ENCODE measurements at regions not wholly inside any gene's neighbourhood (a gene's known extent, or its start where the extent isn't known, plus 50 kb on each side); places are given as distances from the start of the nearest gene placed in this dataset.

DNA sequence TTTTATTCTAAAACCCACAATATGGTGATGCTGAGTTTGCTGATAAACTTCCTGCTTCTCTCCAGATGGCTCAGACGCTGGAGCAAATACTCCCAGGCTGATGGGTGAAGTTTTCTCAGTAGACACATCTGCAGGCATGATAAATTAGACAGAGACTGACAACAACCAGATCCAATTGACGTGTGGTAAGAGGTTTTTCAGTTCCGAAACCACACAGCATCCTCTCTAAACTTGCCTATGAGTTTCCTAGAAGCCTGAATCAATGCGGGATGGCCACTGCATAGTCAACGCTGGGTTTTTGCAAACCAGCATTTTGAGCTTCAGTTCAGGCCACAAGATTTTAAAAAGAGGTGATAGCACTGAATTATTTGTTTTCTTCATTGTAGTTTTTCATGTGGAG lies 360.3 kb upstream of the ARRDC4 start:
- no peak for DNase-seq (ENCODE audit: low read depth in 2 of 2)

DNA sequence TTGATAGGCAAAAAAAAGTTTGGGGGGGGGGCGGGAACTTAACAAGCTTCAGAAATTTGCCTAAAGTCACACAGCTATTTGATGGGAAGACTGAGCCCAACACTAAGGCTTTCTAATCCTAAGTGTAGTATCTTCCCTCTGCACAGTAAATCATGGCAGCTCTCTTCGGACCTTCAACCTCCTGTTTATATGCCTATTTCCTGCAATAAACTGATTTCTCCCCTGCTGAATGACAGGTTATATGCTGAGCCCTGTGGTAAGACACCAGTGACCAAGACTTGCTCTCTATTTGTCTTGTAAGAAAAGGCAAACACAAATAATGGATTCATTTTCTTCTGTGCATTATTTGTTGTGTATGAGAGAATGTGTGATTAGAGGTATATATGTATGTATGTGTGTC lies 355.8 kb upstream of the ARRDC4 start:
- no peak for DNase-seq (ENCODE audit: low read depth in 2 of 2)

DNA sequence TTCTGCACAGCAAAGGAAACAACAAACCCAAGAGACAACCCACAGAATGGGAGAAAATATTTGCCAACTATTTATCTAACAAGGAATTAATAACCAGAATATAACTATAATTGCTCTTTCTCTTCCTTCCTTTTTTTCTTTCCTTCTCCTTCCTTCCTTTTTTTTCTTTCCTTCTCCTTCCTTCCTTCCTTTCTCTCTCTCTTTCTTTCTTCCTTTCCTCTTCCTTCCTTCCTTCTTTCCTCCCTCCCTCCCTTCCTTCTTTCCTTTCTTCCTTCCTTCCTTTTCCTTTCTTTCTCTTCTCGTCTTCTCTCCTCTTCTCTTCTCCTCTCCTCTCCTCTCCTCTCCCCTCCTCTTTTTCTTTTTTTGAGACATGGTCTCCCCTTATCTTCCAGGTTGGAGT lies 345.4 kb upstream of the ARRDC4 start:
- DNase-seq (ENCODE audit: low read depth in 2 of 2): no peak

DNA sequence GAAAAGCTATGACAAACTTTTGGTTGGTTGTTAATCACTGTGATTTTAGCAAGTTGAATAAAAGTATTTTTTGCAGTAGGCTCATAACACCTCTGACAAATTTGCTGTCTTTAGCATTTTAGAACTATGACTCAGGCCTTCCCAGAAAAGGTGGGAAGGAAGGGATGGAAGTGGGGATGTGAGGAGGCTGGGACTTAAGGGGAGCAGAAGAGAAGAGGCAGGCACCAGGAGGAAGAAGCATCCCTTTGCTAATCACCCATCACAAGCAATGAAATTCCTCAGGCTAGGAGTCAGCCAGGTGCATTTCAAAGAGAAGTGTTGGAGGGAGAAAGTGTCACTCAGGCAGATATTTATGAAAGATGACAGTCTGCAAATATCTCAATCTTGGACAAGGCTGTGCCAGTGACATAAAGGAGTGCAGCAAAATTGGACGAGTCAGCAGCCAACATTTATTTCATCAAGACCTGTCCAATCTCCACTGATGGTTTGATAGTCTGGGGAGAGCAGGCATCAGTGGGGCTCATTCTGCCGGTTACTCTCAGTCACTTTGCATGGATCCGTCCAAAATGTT lies 337.3 kb upstream of the ARRDC4 start:
- DNase-seq (ENCODE audit: low read depth in 2 of 2): no peak

DNA sequence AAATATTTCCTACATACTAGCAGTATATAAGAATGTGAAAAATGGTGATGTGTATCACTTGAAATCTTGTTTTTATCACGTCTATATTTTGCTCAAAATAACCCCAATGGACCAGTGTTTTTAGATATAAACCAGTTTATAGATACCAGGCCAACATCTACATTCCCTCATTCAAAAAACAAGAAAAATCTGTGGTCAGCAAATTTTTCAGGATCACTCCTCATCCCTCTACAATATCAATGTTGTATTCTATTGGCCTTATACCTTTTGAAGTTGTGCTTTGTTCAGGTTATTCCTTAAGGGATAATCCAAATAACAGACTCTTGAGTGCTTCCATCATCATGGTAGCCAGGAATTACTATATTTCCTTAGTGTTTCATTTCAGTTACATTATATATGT lies 332.9 kb upstream of the ARRDC4 start:
- DNase-seq (ENCODE audit: low read depth in 2 of 2): no peak

DNA sequence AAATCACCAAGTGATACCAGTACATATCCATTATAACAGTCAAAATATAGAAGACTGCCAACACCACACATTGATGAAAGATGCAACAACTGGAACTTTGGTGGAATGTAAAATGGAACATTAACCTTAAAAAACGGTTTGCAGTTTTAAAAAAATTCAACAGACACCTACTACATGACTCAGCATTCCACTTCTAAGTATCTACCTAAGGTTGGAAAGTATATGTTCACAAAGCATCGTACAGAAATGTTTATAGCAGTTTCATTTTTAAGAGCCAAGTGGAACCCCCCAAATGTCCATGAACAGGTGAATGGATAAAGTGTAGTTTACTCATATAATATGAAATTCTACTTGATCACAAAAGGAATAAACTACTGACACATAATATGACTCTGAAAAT lies 314.7 kb upstream of the ARRDC4 start:
- DNase-seq (ENCODE audit: low read depth in 2 of 2): no peak

DNA sequence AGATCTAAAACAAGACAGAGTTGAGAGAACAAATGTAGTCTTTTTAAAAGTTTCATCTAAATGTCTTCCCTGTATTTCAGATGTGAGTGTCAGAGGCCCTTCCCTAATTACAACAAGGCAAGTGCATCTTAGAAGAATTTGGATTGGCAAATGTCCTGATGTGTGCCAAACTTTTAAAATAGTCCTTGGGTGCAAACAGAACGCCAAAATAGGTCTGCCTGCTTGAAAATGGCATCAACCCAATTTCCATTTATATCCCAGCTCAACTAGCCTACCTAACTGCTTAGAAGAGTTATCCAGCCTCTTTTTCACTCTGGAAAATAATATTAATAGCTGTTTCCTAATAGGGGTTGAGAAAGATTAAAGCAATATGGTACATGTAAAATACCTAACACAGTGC lies 311.8 kb upstream of the ARRDC4 start:
- no peak for DNase-seq (ENCODE audit: low read depth in 2 of 2)

DNA sequence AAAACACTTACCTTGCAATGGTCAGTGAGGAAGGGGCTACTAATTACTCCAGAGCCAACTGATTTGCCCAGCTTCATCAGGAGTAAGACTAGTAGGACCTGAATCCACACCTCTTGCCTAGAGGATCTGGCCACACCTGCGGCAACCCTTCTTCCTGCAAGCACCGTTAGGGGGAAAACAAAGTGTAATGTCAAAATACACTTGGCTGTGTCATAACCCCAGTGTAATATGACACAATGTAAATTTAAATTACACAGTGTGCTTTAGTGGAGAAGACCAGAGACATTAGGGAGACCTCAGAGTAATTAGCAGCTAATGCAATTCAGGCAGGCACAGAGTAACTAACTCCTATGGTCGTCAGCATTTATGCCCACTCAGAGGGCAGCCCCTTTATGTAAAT lies 308.5 kb upstream of the ARRDC4 start:
- DNase-seq (ENCODE audit: low read depth in 2 of 2): no peak

DNA sequence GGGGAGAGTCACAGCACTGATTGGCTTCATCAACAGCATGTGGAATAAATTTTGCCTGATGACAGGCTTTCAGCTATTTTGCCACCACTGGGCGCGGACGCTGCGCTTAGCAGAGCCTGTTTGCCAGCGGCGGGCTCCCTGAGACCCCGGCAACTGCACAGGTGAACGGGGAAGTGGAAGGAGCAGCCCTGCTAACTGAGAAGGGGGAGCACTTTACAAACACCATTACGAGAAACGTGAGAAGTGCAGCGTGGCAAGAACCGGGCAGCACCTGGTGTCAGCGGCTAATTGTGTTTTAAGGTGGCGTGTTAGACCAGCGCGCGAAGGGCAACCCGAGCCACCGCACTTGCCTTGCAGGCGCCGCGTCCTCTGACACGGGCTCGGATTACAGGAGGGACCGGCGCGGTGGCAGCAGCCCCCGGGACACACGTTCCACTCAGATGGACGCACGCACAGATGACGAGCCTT lies 307.8 kb upstream of the ARRDC4 start:
- no peak for DNase-seq (ENCODE audit: low read depth in 2 of 2)

DNA sequence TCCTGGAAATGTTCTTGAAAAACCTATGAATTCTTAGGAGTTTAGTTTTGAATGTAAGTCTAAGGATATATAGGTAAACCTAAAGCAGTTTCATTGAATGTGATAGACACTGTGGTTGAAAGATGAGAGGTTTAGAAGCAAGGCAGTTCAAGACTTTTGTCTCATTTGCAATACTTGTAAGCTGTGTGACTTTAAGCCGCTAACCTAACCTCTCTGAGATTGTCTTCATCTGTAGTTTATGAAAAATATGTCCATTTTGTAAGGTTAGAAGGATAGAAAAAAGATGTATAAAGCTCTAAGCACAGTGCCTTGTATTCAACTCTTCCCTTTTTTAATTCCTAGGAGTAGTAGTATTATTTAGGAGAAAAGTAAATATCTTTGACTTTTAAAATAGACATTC lies 306.6 kb upstream of the ARRDC4 start:
- DNase-seq (ENCODE audit: low read depth in 2 of 2): no peak

DNA sequence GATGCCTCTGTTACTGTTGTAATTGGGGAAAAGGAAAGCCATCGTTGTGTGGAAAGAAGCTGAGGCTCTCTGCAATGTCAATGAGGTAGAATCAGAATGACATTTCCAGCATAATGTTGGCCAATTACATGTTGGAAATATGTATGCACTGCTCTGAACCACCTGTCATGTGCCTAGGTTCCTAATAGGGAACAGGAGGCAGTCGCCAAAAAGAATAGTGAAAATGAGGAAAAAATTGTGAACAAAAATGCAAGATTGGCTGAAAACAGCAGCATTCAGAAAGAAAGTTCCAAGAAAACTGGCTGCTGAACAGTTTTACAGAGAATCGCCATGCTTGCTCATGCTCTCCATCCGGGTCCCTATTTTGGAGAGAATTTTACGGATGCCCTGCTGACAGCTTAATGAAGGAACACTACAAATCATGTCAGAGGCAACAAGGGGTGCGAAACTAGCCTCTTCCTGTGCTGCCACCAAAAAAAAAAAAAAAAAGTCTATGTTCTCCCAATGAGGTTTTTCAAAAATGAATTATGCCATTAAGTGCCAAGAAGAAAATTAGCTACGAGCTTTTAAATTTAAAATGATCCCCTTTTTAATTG lies 305.9 kb upstream of the ARRDC4 start:
- DNase-seq (ENCODE audit: low read depth in 2 of 2): no peak

DNA sequence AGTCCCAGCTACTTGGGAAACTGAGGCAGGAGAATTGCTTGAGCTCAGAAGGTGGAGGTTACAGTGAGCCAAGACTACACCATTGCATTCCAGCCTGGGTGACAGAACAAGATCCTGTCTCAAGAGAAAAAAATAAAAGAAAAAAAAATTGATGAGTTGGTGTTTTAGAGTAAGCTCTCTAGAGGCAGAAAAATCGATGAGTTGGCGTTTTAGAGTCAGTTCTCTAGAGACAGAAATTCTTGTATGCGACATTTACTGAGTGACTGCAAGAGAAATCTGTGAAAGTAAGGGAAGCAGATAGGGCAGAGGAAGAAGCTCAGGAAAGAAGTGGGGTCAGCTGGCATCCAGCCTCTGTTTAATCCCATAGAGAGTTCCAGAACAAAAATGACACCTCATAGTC lies 298.7 kb upstream of the ARRDC4 start:
- no peak for DNase-seq (ENCODE audit: low read depth in 2 of 2)

DNA sequence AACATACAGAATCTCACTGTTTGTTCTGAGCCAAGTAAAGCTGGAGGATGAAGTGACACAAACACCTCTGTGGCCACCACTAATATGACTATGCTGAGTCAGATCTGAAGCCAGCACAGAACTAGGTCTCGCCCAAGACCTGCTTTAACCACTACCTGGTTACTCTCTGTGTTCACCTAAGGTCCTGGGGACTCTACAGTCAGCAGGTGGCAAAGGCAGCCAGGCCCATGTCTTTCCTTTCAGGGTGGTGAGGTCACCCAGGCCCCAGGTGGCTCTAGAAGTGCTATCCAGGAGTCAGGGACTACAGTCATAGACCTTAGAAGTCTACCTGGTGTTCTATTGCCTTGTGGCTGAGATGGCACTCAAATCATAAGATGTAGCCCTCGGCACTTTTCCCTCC lies 287.9 kb upstream of the ARRDC4 start:
- no peak for DNase-seq (ENCODE audit: low read depth in 2 of 2)

DNA sequence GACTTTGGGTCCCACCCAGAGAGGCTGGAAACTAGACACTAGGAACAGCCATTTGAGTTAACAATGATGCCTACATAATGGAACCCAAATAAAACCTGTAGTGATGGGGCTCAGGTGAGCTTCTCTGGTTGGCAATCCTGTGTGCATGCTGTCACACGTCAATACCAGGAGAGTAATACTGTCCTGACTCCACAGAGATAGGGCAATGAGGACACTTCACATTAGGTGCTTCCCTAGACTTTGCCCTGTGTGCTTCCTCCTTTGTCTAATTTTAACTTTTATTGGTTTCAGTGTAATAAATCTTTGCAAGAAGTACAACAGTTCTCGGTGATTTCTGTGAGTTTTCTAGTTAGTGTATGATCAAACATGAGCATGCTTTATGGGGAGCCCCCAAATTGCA lies 281.8 kb upstream of the ARRDC4 start:
- DNase-seq (ENCODE audit: low read depth in 2 of 2): no peak

DNA sequence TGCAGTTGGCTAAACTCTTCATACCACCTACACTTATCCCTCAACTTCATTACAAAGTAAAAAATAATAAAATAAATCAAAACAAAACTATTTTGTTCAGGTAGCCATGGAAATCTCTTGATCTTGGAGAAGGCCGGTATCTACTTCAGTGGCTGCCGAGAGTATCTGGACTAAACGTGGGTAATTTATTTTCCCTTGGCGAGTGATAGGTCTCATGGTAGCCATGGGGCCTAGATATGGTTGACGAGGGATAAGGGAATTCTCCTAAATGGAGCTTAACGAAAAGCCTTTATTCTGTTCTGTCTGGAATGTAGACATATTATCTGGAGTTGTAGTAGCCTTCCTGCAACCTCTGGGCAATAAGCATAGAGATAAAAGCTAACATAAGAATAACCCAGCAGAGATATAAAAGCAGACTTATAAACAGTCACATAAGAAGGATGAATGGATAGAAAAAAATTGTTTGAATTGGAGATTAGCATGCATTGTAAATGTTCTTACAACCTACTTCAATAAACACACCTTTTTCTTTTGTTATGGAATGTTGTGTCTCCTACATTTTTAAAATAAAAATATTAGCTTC lies 281.3 kb upstream of the ARRDC4 start:
- DNase-seq (ENCODE audit: low read depth in 2 of 2): no peak

DNA sequence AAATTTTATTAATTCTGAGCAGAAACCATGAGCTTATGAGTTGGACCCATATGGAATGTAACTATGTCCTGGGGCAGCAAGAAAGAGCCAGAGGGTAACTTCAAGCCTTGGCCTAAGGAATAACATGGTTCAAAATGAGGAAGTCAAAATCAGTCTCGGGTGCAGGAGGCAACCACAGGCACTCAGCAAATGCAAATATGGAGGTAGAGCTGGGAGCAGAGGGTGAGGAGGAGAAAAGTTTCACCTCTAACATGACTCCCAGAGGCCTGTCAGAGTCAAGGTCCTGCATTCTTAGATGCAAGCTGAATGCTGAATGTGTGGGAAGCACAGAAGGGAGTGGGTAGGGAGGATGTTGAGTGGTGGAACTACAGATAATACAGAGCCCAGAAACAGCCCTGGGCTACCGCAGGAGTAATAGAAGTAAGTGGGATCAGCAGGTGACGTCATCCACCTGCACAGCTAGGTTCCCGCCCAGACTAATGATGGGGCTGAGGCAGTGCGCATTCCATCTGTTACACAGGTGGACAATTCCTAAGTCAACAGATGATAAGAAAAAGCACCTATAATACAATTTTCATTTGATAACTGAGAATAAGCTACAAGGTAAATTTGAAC lies 279.8 kb upstream of the ARRDC4 start:
- no peak for DNase-seq (ENCODE audit: low read depth in 2 of 2)

DNA sequence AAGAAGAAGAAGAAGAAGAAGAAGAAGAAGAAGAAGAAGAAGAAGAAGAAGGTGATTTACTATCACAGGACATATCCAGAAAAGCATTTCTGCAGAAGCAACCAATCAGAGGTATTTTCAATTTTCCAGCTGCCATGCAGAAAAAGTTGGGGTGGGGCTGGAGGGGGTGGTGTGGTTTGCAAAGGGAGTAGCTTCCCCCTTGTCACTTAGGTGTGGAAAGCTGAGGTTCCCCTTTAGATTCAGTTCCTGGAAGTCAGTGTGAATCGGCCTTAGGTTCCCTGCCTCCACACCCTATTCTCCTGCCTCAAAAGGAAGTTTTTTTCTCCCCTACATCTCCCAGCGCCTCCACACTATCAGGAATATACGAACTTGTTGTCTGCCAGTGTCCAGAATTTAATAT lies 276.7 kb upstream of the ARRDC4 start:
- no peak for DNase-seq (ENCODE audit: low read depth in 2 of 2)

DNA sequence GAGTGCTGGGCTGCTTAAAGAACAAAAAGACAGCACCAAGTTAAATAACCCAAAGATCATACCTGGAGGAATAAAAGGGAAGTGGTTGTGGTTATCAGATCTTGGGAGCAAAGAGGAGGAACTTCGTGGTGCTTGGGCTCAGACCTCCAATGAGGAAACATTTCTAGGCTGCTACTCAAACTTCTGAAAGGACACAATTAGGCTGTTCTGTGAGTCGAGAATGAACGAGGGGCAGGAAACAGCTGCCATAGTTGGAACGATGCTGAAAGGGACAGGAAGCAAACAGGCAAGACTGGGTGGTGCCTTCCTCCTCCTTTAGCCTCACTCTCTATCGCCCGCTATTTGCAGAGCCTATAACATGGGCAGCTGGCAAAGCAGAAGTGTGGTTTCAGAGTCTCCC lies 276.3 kb upstream of the ARRDC4 start:
- no peak for DNase-seq (ENCODE audit: low read depth in 2 of 2)

DNA sequence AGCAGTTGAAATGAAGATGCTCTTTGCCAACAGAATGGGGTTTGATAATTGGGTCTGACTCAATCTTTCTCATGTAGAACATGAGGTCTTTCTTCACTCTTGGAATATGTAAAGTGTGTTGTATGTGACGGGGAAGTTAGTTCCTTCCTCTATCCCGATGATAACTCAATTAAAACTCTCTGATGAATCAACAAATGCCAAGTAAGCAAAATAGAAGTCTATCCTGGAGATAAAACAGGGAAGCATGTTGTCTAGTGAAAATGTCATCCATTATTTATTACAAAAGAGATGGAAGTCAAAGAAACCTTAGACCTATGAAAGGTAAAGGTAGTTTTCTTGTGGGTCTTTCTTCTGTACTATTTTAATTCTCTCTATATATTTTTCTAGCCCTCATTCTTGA lies 274.2 kb upstream of the ARRDC4 start:
- DNase-seq (ENCODE audit: low read depth in 2 of 2): no peak

DNA sequence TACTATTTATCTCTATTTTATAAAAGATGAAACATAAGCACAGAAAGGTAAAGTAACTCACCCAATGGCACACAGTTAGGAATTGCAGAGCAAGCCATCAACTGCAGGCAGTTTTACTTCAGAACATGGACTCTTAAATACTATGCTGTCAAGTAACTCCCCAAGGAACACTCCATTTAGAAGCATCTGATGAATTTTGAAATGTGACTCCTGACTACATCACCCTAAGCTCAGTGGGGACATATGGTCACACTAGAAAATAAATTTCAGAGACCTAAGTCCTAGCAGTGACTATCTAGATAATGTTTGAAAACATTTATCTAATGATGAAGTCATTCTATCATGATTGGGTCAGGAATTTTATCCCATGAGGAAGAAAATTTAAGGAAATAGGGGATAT lies 272.8 kb upstream of the ARRDC4 start:
- DNase-seq (ENCODE audit: low read depth in 2 of 2): no peak

DNA sequence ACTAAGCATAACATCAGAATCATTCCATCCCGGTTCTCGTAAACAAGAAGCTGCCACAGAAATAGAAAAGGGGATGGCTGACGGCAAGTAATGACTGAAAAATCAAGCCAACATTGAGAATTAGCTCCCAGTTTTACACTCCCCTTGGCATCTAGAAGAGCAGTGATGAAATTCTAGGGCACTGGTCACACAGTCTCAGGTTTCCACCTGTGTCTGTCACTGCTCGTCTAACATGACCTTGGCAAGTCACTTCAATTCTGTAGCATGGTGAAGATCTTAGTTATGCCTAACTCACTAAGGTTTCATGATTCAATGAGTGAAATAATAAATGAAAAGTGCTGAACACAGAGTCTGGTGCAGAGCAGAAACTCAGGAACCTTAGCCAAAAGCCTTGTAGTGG lies 272.3 kb upstream of the ARRDC4 start:
- DNase-seq (ENCODE audit: low read depth in 2 of 2): no peak

DNA sequence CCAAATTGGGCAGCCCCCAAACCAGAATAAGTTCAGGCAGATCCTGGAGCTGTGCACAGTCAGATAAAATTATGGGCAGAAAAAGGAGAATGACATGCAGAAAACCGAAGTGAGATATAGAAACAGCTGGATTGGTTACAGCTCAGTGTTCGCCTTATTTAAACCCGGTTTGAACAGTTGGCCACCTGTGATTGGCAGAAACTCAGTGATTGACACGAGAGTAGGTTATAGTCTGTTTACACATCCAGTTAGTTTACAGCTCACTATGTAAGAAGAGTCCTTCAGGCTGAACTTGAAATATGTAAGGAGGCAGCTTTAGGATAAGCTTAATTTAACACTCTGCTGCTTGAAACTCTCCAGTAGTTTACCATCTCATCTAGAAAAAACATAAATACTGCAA lies 271.6 kb upstream of the ARRDC4 start:
- DNase-seq (ENCODE audit: low read depth in 2 of 2): no peak

DNA sequence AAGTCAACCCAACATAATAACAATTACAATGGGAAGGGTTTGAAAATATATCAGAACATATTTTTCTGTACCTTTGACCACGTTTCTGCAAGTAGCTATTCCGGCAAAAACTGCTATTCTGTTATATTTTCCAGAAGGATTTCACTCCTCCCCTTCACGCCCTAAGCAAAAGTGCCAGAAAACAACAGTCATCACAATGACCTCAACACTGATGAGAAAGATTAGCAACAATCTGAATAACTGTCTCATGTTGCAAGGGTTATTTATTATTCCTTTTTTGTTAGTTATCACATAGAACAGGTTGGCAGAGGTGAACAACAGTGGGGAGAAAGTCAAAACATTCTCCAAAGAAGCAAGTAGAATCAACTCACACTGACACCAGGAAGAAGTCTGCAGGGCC lies 269.4 kb upstream of the ARRDC4 start:
- no peak for DNase-seq (ENCODE audit: low read depth in 2 of 2)

Measured in activated CD8-positive, alpha-beta memory T cell treated with anti-CD3 and anti-CD28 coated beads for 4 hours (primary cell).